DND-41 (cell line): ENCODE measurements at regions not wholly inside any gene's neighbourhood (a gene's known extent, or its start where the extent isn't known, plus 50 kb on each side); places are given as distances from the start of the nearest gene placed in this dataset.

Experiments
- ATAC-seq: fragments of 200-7000 bp; cut with Tn5 transposase; 3 replicates; pipeline ENCODE4 v1.9.1; 2021; ENCODE audit warnings: low read depth; ENCODE audit not compliant: insufficient read depth
- DNase-seq: peaks from one replicate; pipeline ENCODE4 v3.0.0-alpha.2; 2020
- H2AFZ ChIP-seq: 2 replicates; pipeline ENCODE4 v1.6.0; 2012; ENCODE audit warnings: low read depth, low read length
- H3K27ac ChIP-seq: 2 replicates; pipeline ENCODE4 v1.5.1; 2012; ENCODE audit warnings: low read length, inconsistent platforms
- H3K27me3 ChIP-seq: fragments of 200-600 bp; sonication (generic); 2 replicates; pipeline ENCODE4 v1.6.0; 2012; ENCODE audit warnings: low read length, mild to moderate bottlenecking, inconsistent platforms; ENCODE audit not compliant: insufficient read depth, poor library complexity
- H3K36me3 ChIP-seq: 2 replicates; pipeline ENCODE4 v1.5.1; 2012; ENCODE audit warnings: low read length, inconsistent platforms; ENCODE audit not compliant: insufficient read depth
- H3K4me1 ChIP-seq: 2 replicates; pipeline ENCODE4 v1.5.1; 2012; ENCODE audit warnings: mild to moderate bottlenecking, low read length; ENCODE audit not compliant: insufficient read depth
- H3K4me2 ChIP-seq: 2 replicates; pipeline ENCODE4 v1.6.0; 2012; ENCODE audit warnings: mild to moderate bottlenecking, moderate library complexity, low read length, inconsistent platforms; ENCODE audit not compliant: insufficient read depth
- H3K4me3 ChIP-seq, 2 experiments: fragments of 200-600 bp in 1 of 2; shearing (Covaris generic) in 1 of 2; 2 replicates each; pipeline ENCODE4 v1.5.1; 2012 to 2016; ENCODE audit warnings: inconsistent platforms in 2 of 2, low read length in 2 of 2, mild to moderate bottlenecking in 2 of 2, low read depth in 1 of 2, moderate library complexity in 1 of 2
- H3K79me2 ChIP-seq: 2 replicates; pipeline ENCODE4 v1.6.0; 2012; ENCODE audit warnings: low read length, inconsistent platforms; ENCODE audit not compliant: insufficient read depth
- H3K9ac ChIP-seq: 2 replicates; pipeline ENCODE4 v1.6.0; 2012; ENCODE audit warnings: low read depth, mild to moderate bottlenecking, inconsistent platforms, low read length, moderate library complexity
- H3K9me3 ChIP-seq: 2 replicates; pipeline ENCODE4 v1.5.1; 2012; ENCODE audit warnings: low read length, moderate library complexity, mild to moderate bottlenecking, inconsistent platforms; ENCODE audit not compliant: insufficient read depth, severe bottlenecking
- H4K20me1 ChIP-seq: 2 replicates; pipeline ENCODE4 v1.6.0; 2012; ENCODE audit warnings: low read length; ENCODE audit not compliant: insufficient read depth
- CTCF ChIP-seq: IDR thresholded peaks from 2 replicates; pipeline ENCODE4 v1.5.1; 2012; ENCODE audit warnings: borderline replicate concordance, low read length, moderate library complexity, mild to moderate bottlenecking; ENCODE audit not compliant: poor library complexity, severe bottlenecking; ENCODE audit errors: extremely low read depth
- EZH2 ChIP-seq: IDR thresholded peaks from 3 replicates; pipeline ENCODE4 v1.6.1; 2012; ENCODE audit warnings: borderline replicate concordance, low read depth, mild to moderate bottlenecking, moderate library complexity, low read length, inconsistent platforms; ENCODE audit not compliant: severe bottlenecking

GRCh38 chr9:89698411-89699005 lies 93.7 kb downstream of the GADD45G start:
- Histone ChIP-seq H3K36me3 (no peaks in the 10 kb centered on the region), H3K27me3 (no peaks in the 10 kb centered on the region), H3K9ac (no peak overlapping the region), H4K20me1 (no peaks in the 10 kb centered on the region), H3K27ac (no peak overlapping the region), H3K79me2 (no peaks in the 10 kb centered on the region), H3K4me2 (no peak overlapping the region), H3K4me1 (peaks cover 35% of the 10 kb centered on the region), H3K9me3 (no peaks in the 10 kb centered on the region), H3K4me3 (no peak overlapping the region), H2AFZ (no peak overlapping the region)
- no peak for ATAC-seq
- TF ChIP-seq EZH2 (no peak), CTCF (no peak)
- no peak for DNase-seq

- Histone ChIP-seq H3K4me1 (peaks cover 47% of the 10 kb centered on the region), H3K79me2 (no peaks in the 10 kb centered on the region), H3K9ac (no peak overlapping the region), H2AFZ (no peak overlapping the region), H3K27me3 (no peaks in the 10 kb centered on the region), H3K27ac (peak overlapping the region; percentile 64), H3K9me3 (no peaks in the 10 kb centered on the region), H4K20me1 (no peaks in the 10 kb centered on the region), H3K4me2 (no peak overlapping the region), H3K4me3 (no peak overlapping the region), H3K36me3 (no peaks in the 10 kb centered on the region)
- no peak for TF ChIP-seq EZH2
- no peak for DNase-seq
- no peak for ATAC-seq
These were observed 94.8 kb downstream of the GADD45G start for GRCh38 chr9:89699646-89700045.

GRCh38 chr9:89701221-89701798 lies 96.5 kb downstream of the GADD45G start:
- peak overlapping the region; percentile 81 for H3K27ac ChIP-seq
- peak; percentile 89 for ATAC-seq
- peak overlapping the region; percentile 58 for H3K4me2 ChIP-seq
- H3K36me3 ChIP-seq: no peaks in the 10 kb centered on the region
- peak overlapping the region in 1 of 2 experiments; percentile 42; a peak in 2 of 4 replicates for H3K4me3 ChIP-seq
- H2AFZ ChIP-seq: peak overlapping the region; percentile 69
- no peaks in the 10 kb centered on the region for H3K79me2 ChIP-seq
- H3K4me1 ChIP-seq: peaks cover 52% of the 10 kb centered on the region
- peak overlapping the region; percentile 34 for H3K9ac ChIP-seq
- H3K27me3 ChIP-seq: no peaks in the 10 kb centered on the region
- TF ChIP-seq EZH2 (no peak), CTCF (no peak)
- H3K9me3 ChIP-seq: no peaks in the 10 kb centered on the region
- H4K20me1 ChIP-seq: no peaks in the 10 kb centered on the region
- DNase-seq: peak; percentile 84

- Histone ChIP-seq H3K4me3 (no peak overlapping the region), H2AFZ (no peak overlapping the region), H3K4me1 (peaks cover 52% of the 10 kb centered on the region), H3K9me3 (no peaks in the 10 kb centered on the region), H4K20me1 (no peaks in the 10 kb centered on the region), H3K27me3 (no peaks in the 10 kb centered on the region), H3K4me2 (no peak overlapping the region), H3K9ac (no peak overlapping the region), H3K27ac (no peak overlapping the region), H3K79me2 (no peaks in the 10 kb centered on the region), H3K36me3 (no peaks in the 10 kb centered on the region)
- DNase-seq (no peak), ATAC-seq (no peak)
- TF ChIP-seq CTCF (no peak), EZH2 (no peak)
These were observed 97.6 kb downstream of the GADD45G start for GRCh38 chr9:89702401-89702800.
